Endothelial cell of umbilical vein (primary cell): ENCODE measurements at regions not wholly inside any gene's neighbourhood (a gene's known extent, or its start where the extent isn't known, plus 50 kb on each side); places are given as distances from the start of the nearest gene placed in this dataset.

Experiments used
- EZH2 ChIP-seq: IDR thresholded peaks from 2 replicates; pipeline ENCODE4 v1.6.1; 2012; ENCODE audit warnings: borderline replicate concordance, low read depth, mild to moderate bottlenecking, moderate library complexity, low read length, inconsistent platforms; ENCODE audit not compliant: severe bottlenecking
- GATA2 ChIP-seq: IDR thresholded peaks from 2 replicates; pipeline ENCODE4 v1.7.0; 2011; ENCODE audit warnings: low read depth, mild to moderate bottlenecking, moderate library complexity, mixed read lengths, low read length; ENCODE audit not compliant: insufficient read length, insufficient read depth
- MAX ChIP-seq: IDR thresholded peaks from 2 replicates; pipeline ENCODE4 v1.6.1; 2011; ENCODE audit not compliant: insufficient read depth, insufficient read length
- POLR2A ChIP-seq: IDR thresholded peaks from 2 replicates; pipeline ENCODE4 v1.6.1; 2012; ENCODE audit warnings: low read depth, mild to moderate bottlenecking, control low read depth, low read length
- TF ChIP-seq, protein P1 (sequence below), 2 donors: IDR thresholded peaks; 1 replicate in 1 of 2; 2 replicates in 1 of 2; pipeline ENCODE4 v1.5.1; 2011; ENCODE audit warnings: low read length in 2 of 2, mild to moderate bottlenecking in 2 of 2, moderate library complexity in 2 of 2, control low read depth in 1 of 2, inconsistent platforms in 1 of 2, low read depth in 1 of 2; ENCODE audit not compliant: insufficient read depth in 1 of 2; ENCODE audit errors: extremely low read depth in 1 of 2

GRCh38 chr11:92909214-92909613 lies 60.2 kb upstream of the MTNR1B start:
- TF ChIP-seq, protein P1, sequence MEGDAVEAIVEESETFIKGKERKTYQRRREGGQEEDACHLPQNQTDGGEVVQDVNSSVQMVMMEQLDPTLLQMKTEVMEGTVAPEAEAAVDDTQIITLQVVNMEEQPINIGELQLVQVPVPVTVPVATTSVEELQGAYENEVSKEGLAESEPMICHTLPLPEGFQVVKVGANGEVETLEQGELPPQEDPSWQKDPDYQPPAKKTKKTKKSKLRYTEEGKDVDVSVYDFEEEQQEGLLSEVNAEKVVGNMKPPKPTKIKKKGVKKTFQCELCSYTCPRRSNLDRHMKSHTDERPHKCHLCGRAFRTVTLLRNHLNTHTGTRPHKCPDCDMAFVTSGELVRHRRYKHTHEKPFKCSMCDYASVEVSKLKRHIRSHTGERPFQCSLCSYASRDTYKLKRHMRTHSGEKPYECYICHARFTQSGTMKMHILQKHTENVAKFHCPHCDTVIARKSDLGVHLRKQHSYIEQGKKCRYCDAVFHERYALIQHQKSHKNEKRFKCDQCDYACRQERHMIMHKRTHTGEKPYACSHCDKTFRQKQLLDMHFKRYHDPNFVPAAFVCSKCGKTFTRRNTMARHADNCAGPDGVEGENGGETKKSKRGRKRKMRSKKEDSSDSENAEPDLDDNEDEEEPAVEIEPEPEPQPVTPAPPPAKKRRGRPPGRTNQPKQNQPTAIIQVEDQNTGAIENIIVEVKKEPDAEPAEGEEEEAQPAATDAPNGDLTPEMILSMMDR (IDR thresholded peaks at IDR 0.05; ENCODE audit: extremely low read depth in 1 of 2, insufficient read depth in 1 of 2, low read depth in 1 of 2, low read length in 2 of 2), result no peak
- TF ChIP-seq POLR2A (no peak), EZH2 (no peak), MAX (no peak), GATA2 (no peak)
